ENCODE measurements at regions not wholly inside any gene's neighbourhood (a gene's known extent, or its start where the extent isn't known, plus 50 kb on each side); places are given as distances from the start of the nearest gene placed in this dataset.
A peak's percentile ranks its signal among the peaks of the same experiment; 100 is the strongest.

DNA sequence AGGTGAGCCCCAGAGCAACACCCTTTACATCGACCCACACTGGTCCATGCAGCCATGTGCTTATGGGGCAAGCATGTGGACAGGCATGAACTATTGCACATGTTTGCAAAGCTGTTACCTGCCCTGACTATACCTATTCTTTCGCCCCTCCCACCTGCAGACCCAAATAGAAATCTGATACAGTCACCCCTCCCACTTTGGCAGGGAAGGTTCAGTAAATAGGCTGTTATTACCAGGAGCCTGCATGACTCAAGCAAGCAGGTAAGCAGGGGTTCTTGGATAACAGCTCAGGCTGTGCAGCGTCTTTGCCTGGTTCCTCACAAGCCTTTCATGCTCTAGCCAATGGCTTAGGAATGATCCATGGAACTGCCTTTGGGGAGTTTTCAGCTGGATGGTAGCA lies 122.7 kb upstream of the DIPK2B start:
- Histone ChIP-seq H3K27ac (ENCODE audit: insufficient read depth, low read depth, low read length) (no peak overlapping the region), H3K4me1 (ENCODE audit: control insufficient read depth, extremely low read depth, insufficient read depth, low read length) (peaks cover 3% of the 10 kb centered on the region), H3K4me2 (ENCODE audit: insufficient read depth, low read length) (no peak overlapping the region), H2AFZ (ENCODE audit: low read depth, low read length) (no peak overlapping the region), H3K9me1 (replicated peaks; ENCODE audit: control insufficient read depth, extremely low read depth, insufficient read depth, low read length) (no peaks in the 10 kb centered on the region), H3K79me2 (ENCODE audit: control insufficient read depth, insufficient read depth, low read length) (no peaks in the 10 kb centered on the region), H3K4me3 (replicated peaks in 1 of 3; ENCODE audit: insufficient read depth in 1 of 3, low read depth in 1 of 3, low read length in 3 of 3) (no peak overlapping the region), H4K20me1 (replicated peaks; ENCODE audit: control insufficient read depth, extremely low read depth, insufficient read depth, low read length) (no peaks in the 10 kb centered on the region), H3K9ac (replicated peaks; ENCODE audit: extremely low read depth, insufficient read depth, low read length) (no peak overlapping the region), H3K36me3 (ENCODE audit: control insufficient read depth in 2 of 2, extremely low read depth in 1 of 2, insufficient read depth in 2 of 2, low read length in 2 of 2) (no peaks in the 10 kb centered on the region), H3K27me3 (ENCODE audit: control insufficient read depth in 2 of 2, insufficient read depth in 2 of 2, low read length in 2 of 2) (no peaks in the 10 kb centered on the region), H3K9me3 (replicated peaks; ENCODE audit: control insufficient read depth, insufficient read depth, low read length) (no peaks in the 10 kb centered on the region)
- dilution Hi-C loops (cut with MboI; ENCODE audit: extremely low pct_ligation_motif_present, low sequenced_read_pairs) (no loop called here), intact Hi-C loops (cut with micrococcal nuclease) (loop anchor here (5.0 to 10.0 kb wide), 6 partner anchors 126 to 1084 kb away; no protein-coding TSS in a partner anchor)
- FAIRE-seq: no peak
- BruUV-seq (replicated peaks): no TSS peak
- no peak for DNase-seq (ENCODE audit: low read depth, low spot score)
- ChIA-PET CTCF (interaction anchor here (1.0 to 3.6 kb wide), 14 partner anchors 9 to 1085 kb away, joined by 3 to 32 read pairs (median 6); no protein-coding TSS in a partner anchor), POLR2A (interaction anchor here (0.6 kb wide), 1 partner anchor 301 kb away, joined by 4 read pairs; no protein-coding TSS in a partner anchor)
- TF ChIP-seq, protein P1, sequence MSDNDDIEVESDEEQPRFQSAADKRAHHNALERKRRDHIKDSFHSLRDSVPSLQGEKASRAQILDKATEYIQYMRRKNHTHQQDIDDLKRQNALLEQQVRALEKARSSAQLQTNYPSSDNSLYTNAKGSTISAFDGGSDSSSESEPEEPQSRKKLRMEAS (IDR thresholded peaks at IDR 0.05; ENCODE audit: insufficient read depth, insufficient read length): no peak
- TF ChIP-seq POLR2AphosphoS5 (IDR thresholded peaks at IDR 0.05; ENCODE audit: insufficient read depth, low read depth, low read length) (no peak), JUN (IDR thresholded peaks at IDR 0.05; ENCODE audit: borderline replicate concordance, insufficient read depth, insufficient read length, low read depth) (no peak), POLR2A (IDR thresholded peaks at IDR 0.05; ENCODE audit: low read depth, low read length) (no peak), FOS (IDR thresholded peaks at IDR 0.05; ENCODE audit: borderline replicate concordance, insufficient read depth, low read length) (no peak), EZH2 (IDR thresholded peaks at IDR 0.05; ENCODE audit: borderline replicate concordance, low read depth, low read length, severe bottlenecking) (no peak)

DNA sequence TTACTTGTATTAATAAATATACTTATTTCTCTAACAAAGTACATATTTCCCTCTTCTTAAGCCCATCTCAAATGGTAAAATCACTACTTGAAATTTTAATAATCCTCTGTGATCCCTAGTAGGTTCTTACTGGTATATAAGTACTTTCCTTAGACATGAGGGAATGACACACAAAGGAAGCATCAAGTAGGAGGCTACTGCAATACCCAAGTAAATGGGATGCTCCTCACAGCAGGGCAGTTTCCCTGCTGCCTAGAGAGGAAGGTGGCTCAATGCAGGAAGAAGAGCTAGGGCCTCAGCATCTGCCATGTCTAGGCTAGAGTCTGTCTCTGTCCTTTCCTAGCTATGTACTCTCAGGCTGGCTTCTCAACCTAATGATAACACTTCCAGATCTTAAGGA lies 122.1 kb upstream of the DIPK2B start:
- no peak for DNase-seq (ENCODE audit: low read depth, low spot score)
- peak overlapping the region; percentile 10 for H3K27ac ChIP-seq (ENCODE audit: insufficient read depth, low read depth, low read length)
- POLR2A ChIA-PET: no interaction called here
- no peaks in the 10 kb centered on the region for H3K9me1 ChIP-seq (replicated peaks; ENCODE audit: control insufficient read depth, extremely low read depth, insufficient read depth, low read length)
- TF ChIP-seq POLR2A (IDR thresholded peaks at IDR 0.05; ENCODE audit: low read depth, low read length): no peak
- no peak for TF ChIP-seq MYC (IDR thresholded peaks at IDR 0.05; ENCODE audit: low read depth, low read length)
- TF ChIP-seq, protein P2, sequence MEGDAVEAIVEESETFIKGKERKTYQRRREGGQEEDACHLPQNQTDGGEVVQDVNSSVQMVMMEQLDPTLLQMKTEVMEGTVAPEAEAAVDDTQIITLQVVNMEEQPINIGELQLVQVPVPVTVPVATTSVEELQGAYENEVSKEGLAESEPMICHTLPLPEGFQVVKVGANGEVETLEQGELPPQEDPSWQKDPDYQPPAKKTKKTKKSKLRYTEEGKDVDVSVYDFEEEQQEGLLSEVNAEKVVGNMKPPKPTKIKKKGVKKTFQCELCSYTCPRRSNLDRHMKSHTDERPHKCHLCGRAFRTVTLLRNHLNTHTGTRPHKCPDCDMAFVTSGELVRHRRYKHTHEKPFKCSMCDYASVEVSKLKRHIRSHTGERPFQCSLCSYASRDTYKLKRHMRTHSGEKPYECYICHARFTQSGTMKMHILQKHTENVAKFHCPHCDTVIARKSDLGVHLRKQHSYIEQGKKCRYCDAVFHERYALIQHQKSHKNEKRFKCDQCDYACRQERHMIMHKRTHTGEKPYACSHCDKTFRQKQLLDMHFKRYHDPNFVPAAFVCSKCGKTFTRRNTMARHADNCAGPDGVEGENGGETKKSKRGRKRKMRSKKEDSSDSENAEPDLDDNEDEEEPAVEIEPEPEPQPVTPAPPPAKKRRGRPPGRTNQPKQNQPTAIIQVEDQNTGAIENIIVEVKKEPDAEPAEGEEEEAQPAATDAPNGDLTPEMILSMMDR (IDR thresholded peaks at IDR 0.05; ENCODE audit: extremely low read depth in 1 of 2, insufficient read depth in 1 of 2, low read depth in 1 of 2, low read length in 2 of 2): no peak
- no peak for TF ChIP-seq FOS (IDR thresholded peaks at IDR 0.05; ENCODE audit: borderline replicate concordance, insufficient read depth, low read length)
- TF ChIP-seq GATA2 (IDR thresholded peaks at IDR 0.05; ENCODE audit: insufficient read depth, insufficient read length, low read depth, low read length): no peak
- no peak for TF ChIP-seq JUN (IDR thresholded peaks at IDR 0.05; ENCODE audit: borderline replicate concordance, insufficient read depth, insufficient read length, low read depth)
- TF ChIP-seq EZH2 (IDR thresholded peaks at IDR 0.05; ENCODE audit: borderline replicate concordance, low read depth, low read length, severe bottlenecking): no peak
- no peak for TF ChIP-seq POLR2AphosphoS5 (IDR thresholded peaks at IDR 0.05; ENCODE audit: insufficient read depth, low read depth, low read length)
- TF ChIP-seq, protein P1 (IDR thresholded peaks at IDR 0.05; ENCODE audit: insufficient read depth, insufficient read length): no peak
- peak overlapping the region; percentile 24 for H3K9ac ChIP-seq (replicated peaks; ENCODE audit: extremely low read depth, insufficient read depth, low read length)
- peaks cover 3% of the 10 kb centered on the region for H3K4me1 ChIP-seq (ENCODE audit: control insufficient read depth, extremely low read depth, insufficient read depth, low read length)
- BruUV-seq (replicated peaks): TSS peak; percentile 44
- no peaks in the 10 kb centered on the region for H3K9me3 ChIP-seq (replicated peaks; ENCODE audit: control insufficient read depth, insufficient read depth, low read length)
- H3K36me3 ChIP-seq (ENCODE audit: control insufficient read depth in 2 of 2, extremely low read depth in 1 of 2, insufficient read depth in 2 of 2, low read length in 2 of 2): no peaks in the 10 kb centered on the region
- no peak overlapping the region for H3K4me3 ChIP-seq (replicated peaks in 1 of 3; ENCODE audit: insufficient read depth in 1 of 3, low read depth in 1 of 3, low read length in 3 of 3)
- FAIRE-seq: peak; percentile 69
- no peak overlapping the region for H3K4me2 ChIP-seq (ENCODE audit: insufficient read depth, low read length)
- intact Hi-C loops (cut with micrococcal nuclease) (loop anchor here (1.0 to 10.0 kb wide), 10 partner anchors 126 to 1084 kb away; no protein-coding TSS in a partner anchor), dilution Hi-C loops (cut with MboI; ENCODE audit: extremely low pct_ligation_motif_present, low sequenced_read_pairs) (no loop called here)
- H3K79me2 ChIP-seq (ENCODE audit: control insufficient read depth, insufficient read depth, low read length): no peaks in the 10 kb centered on the region
- CTCF ChIA-PET: interaction anchor here (0.9 to 3.6 kb wide), 22 partner anchors 9 to 1086 kb away, joined by 3 to 32 read pairs (median 6); no protein-coding TSS in a partner anchor
- H4K20me1 ChIP-seq (replicated peaks; ENCODE audit: control insufficient read depth, extremely low read depth, insufficient read depth, low read length): no peaks in the 10 kb centered on the region
- H2AFZ ChIP-seq (ENCODE audit: low read depth, low read length): no peak overlapping the region
- H3K27me3 ChIP-seq (ENCODE audit: control insufficient read depth in 2 of 2, insufficient read depth in 2 of 2, low read length in 2 of 2): no peaks in the 10 kb centered on the region
